PFSK-1 (cell line): ENCODE measurements at regions not wholly inside any gene's neighbourhood (a gene's known extent, or its start where the extent isn't known, plus 50 kb on each side); places are given as distances from the start of the nearest gene placed in this dataset.

ENCODE experiments used
- TAF1 ChIP-seq: IDR thresholded peaks from 2 replicates; pipeline ENCODE4 v1.6.1; 2012; ENCODE audit warnings: low read length, control low read depth, borderline replicate concordance; ENCODE audit not compliant: insufficient read depth
- TF ChIP-seq, protein P1 (sequence below), 2 experiments: IDR thresholded peaks; 2 replicates each; pipeline versions ENCODE4 v1.6.1 to v1.8.0; 2011 to 2012; ENCODE audit warnings: low read depth in 2 of 2, low read length in 2 of 2, control low read depth in 1 of 2, inconsistent platforms in 1 of 2, mild to moderate bottlenecking in 1 of 2, moderate library complexity in 1 of 2; ENCODE audit not compliant: insufficient read depth in 1 of 2

DNA sequence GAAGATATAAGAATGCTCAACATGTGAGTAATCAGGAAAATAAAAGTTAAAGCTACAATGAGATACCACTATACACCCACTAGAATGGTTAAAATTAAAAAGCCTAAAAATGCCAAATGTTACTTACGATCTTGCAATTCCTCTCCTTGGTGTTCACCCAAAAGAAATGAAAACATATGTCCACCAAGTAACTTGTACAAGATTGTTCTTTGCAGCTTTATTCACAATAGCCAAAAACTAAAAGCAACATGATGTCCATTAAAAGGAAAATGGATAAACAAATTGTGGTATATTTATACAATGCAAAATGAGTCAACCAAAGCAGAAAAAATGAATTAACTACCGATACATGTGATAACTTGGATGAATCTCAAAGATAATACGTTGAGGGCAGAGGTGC lies 301.6 kb upstream of the THBS1 start:
- no peak for TF ChIP-seq TAF1
- TF ChIP-seq, protein P1, sequence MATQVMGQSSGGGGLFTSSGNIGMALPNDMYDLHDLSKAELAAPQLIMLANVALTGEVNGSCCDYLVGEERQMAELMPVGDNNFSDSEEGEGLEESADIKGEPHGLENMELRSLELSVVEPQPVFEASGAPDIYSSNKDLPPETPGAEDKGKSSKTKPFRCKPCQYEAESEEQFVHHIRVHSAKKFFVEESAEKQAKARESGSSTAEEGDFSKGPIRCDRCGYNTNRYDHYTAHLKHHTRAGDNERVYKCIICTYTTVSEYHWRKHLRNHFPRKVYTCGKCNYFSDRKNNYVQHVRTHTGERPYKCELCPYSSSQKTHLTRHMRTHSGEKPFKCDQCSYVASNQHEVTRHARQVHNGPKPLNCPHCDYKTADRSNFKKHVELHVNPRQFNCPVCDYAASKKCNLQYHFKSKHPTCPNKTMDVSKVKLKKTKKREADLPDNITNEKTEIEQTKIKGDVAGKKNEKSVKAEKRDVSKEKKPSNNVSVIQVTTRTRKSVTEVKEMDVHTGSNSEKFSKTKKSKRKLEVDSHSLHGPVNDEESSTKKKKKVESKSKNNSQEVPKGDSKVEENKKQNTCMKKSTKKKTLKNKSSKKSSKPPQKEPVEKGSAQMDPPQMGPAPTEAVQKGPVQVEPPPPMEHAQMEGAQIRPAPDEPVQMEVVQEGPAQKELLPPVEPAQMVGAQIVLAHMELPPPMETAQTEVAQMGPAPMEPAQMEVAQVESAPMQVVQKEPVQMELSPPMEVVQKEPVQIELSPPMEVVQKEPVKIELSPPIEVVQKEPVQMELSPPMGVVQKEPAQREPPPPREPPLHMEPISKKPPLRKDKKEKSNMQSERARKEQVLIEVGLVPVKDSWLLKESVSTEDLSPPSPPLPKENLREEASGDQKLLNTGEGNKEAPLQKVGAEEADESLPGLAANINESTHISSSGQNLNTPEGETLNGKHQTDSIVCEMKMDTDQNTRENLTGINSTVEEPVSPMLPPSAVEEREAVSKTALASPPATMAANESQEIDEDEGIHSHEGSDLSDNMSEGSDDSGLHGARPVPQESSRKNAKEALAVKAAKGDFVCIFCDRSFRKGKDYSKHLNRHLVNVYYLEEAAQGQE (IDR thresholded peaks at IDR 0.05; ENCODE audit: insufficient read depth in 1 of 2, low read depth in 2 of 2, low read length in 2 of 2), result no peak
